Fibroblast of skin of right quadriceps (primary cell): ENCODE measurements at regions not wholly inside any gene's neighbourhood (a gene's known extent, or its start where the extent isn't known, plus 50 kb on each side); places are given as distances from the start of the nearest gene placed in this dataset.
"Not testable (repeated sequence)": the region's sequence is repeated elsewhere in the genome, so short reads cannot be mapped to it uniquely, and the experiment has no call there.

Experiments
- DNase-seq: peaks from one replicate; pipeline ENCODE4 v3.0.0-alpha.2; 2013

- DNase-seq, result peak; percentile 75
Measured at GRCh38 chr3:164458986-164459385, 619.3 kb downstream of the SI start.

GRCh38 chr3:164453714-164454113 lies 624.6 kb downstream of the SI start:
- DNase-seq, result no peak

- DNase-seq, result peak; percentile 39
Measured at GRCh38 chr3:164452707-164453106, 625.6 kb downstream of the SI start.

GRCh38 chr3:164451072-164451910 lies 627.0 kb downstream of the SI start:
- no peak for DNase-seq

GRCh38 chr3:164450276-164450905 lies 627.9 kb downstream of the SI start:
- DNase-seq, result peak; percentile 34

- no peak for DNase-seq
Measured at GRCh38 chr3:164419220-164419619, 659.1 kb downstream of the SI start.

- no peak for DNase-seq
Measured at GRCh38 chr3:164418414-164418813, 659.9 kb downstream of the SI start.

- DNase-seq, result no peak
Measured at GRCh38 chr3:164417955-164418354, 660.3 kb downstream of the SI start.

- peak; percentile 1 for DNase-seq
Measured at GRCh38 chr3:164416491-164417222, 661.6 kb downstream of the SI start.

- no peak for DNase-seq
Measured at GRCh38 chr3:164408326-164408725, 670.0 kb downstream of the SI start.

- no peak for DNase-seq
Measured at GRCh38 chr3:164407111-164407510, 671.2 kb downstream of the SI start.

- DNase-seq, result no peak
Measured at GRCh38 chr3:164406281-164406680, 672.0 kb downstream of the SI start.

GRCh38 chr3:164401923-164402322 lies 676.4 kb downstream of the SI start:
- no peak for DNase-seq

- not testable (repeated sequence) for DNase-seq
Measured at GRCh38 chr3:164401440-164401839, 676.9 kb downstream of the SI start.

GRCh38 chr3:164397462-164397861 lies 680.8 kb downstream of the SI start:
- no peak for DNase-seq

- no peak for DNase-seq
Measured at GRCh38 chr3:164393171-164393570, 685.1 kb downstream of the SI start.

GRCh38 chr3:164390046-164390445 lies 688.2 kb downstream of the SI start:
- DNase-seq, result no peak

GRCh38 chr3:164387236-164387635 lies 691.1 kb downstream of the SI start:
- no peak for DNase-seq

GRCh38 chr3:164380156-164380555 lies 698.1 kb downstream of the SI start:
- DNase-seq, result no peak

GRCh38 chr3:164377466-164377865 lies 700.8 kb downstream of the SI start:
- DNase-seq, result no peak

GRCh38 chr3:164375995-164376394 lies 702.3 kb downstream of the SI start:
- no peak for DNase-seq

- peak; percentile 7 for DNase-seq
Measured at GRCh38 chr3:164375538-164375937, 702.8 kb downstream of the SI start.

GRCh38 chr3:164371681-164372080 lies 706.6 kb downstream of the SI start:
- no peak for DNase-seq

- no peak for DNase-seq
Measured at GRCh38 chr3:164370970-164371369, 707.3 kb downstream of the SI start.
